Keratinocyte (primary cell): ENCODE measurements at regions not wholly inside any gene's neighbourhood (a gene's known extent, or its start where the extent isn't known, plus 50 kb on each side); places are given as distances from the start of the nearest gene placed in this dataset.

Source experiments
- DNase-seq: peaks from one replicate; pipeline ENCODE4 v3.0.0-alpha.2; 2011; ENCODE audit warnings: low read depth, missing footprints, low spot score
- FAIRE-seq: peaks from 2 replicates; lab custom pipeline; 2011; peaks lifted over from hg19 to GRCh38; lab: Jason Lieb, UNC
- H2AFZ ChIP-seq: 2 replicates; pipeline ENCODE4 v1.6.0; 2012; ENCODE audit warnings: low read length, control low read depth, inconsistent platforms; ENCODE audit not compliant: control insufficient read depth
- H3K27ac ChIP-seq: 2 replicates; pipeline ENCODE4 v1.5.1; 2011; ENCODE audit warnings: low read length; ENCODE audit not compliant: control insufficient read depth, insufficient read depth
- H3K27me3 ChIP-seq: 3 replicates; pipeline ENCODE4 v1.6.0; 2011; ENCODE audit warnings: low read length; ENCODE audit not compliant: control insufficient read depth, insufficient read depth; ENCODE audit errors: extremely low read depth
- H3K36me3 ChIP-seq, 2 experiments: 2 replicates in 1 of 2; 3 replicates in 1 of 2; pipeline ENCODE4 v1.5.1; 2011; ENCODE audit warnings: low read length in 2 of 2, mild to moderate bottlenecking in 1 of 2; ENCODE audit not compliant: control insufficient read depth in 2 of 2, insufficient read depth in 2 of 2; ENCODE audit errors: extremely low read depth in 1 of 2
- H3K4me1 ChIP-seq: 3 replicates; pipeline ENCODE4 v1.5.1; 2011; ENCODE audit warnings: low read length; ENCODE audit not compliant: control insufficient read depth, insufficient read depth; ENCODE audit errors: extremely low read depth
- H3K4me2 ChIP-seq: 3 replicates; pipeline ENCODE4 v1.6.0; 2011; ENCODE audit warnings: low read depth, low read length; ENCODE audit not compliant: control insufficient read depth, insufficient read depth; ENCODE audit errors: extremely low read depth
- H3K4me3 ChIP-seq, 3 experiments: fragments of 200-600 bp in 1 of 3; sonication (generic) in 1 of 3; 2 replicates in 2 of 3; 3 replicates in 1 of 3; pipeline ENCODE4 v1.5.1; 2011 to 2016; ENCODE audit warnings: low read length in 3 of 3, mild to moderate bottlenecking in 3 of 3, control low read depth in 2 of 3, inconsistent platforms in 1 of 3, low read depth in 1 of 3, mixed read lengths in 1 of 3, mixed run types in 1 of 3, moderate library complexity in 1 of 3; ENCODE audit not compliant: control insufficient read depth in 2 of 3, insufficient read depth in 2 of 3; ENCODE audit errors: extremely low read depth in 1 of 3
- H3K79me2 ChIP-seq: 2 replicates; pipeline ENCODE4 v1.6.0; 2012; ENCODE audit warnings: low read length; ENCODE audit not compliant: control insufficient read depth, insufficient read depth
- H3K9ac ChIP-seq: 3 replicates; pipeline ENCODE4 v1.6.0; 2011; ENCODE audit warnings: low read length; ENCODE audit not compliant: control insufficient read depth, insufficient read depth; ENCODE audit errors: extremely low read depth
- H3K9me1 ChIP-seq: 3 replicates; pipeline ENCODE4 v1.6.0; 2011; ENCODE audit warnings: low read length; ENCODE audit not compliant: control insufficient read depth, insufficient read depth; ENCODE audit errors: extremely low read depth
- H3K9me3 ChIP-seq: 2 replicates; pipeline ENCODE4 v1.5.1; 2012; ENCODE audit warnings: low read depth, low read length; ENCODE audit not compliant: control insufficient read depth
- H4K20me1 ChIP-seq: 3 replicates; pipeline ENCODE4 v1.6.0; 2011; ENCODE audit warnings: low read length; ENCODE audit not compliant: control insufficient read depth, insufficient read depth; ENCODE audit errors: extremely low read depth
- EZH2 ChIP-seq: IDR thresholded peaks from one replicate; pipeline ENCODE4 v1.6.1; 2012; ENCODE audit warnings: inconsistent platforms, mild to moderate bottlenecking, low read length, moderate library complexity
- dilution Hi-C: fragments of 300-500 bp; cut with MboI; formaldehyde crosslinking; loops from one replicate; pipeline ENCODE4 v1.7.0; 2020; ENCODE audit warnings: low sequenced_read_pairs; ENCODE audit not compliant: extremely low pct_ligation_motif_present
- TF ChIP-seq, protein P1 (sequence below), 3 experiments: IDR thresholded peaks in 1 of 3; conservative IDR thresholded peaks in 1 of 3; optimal IDR thresholded peaks in 1 of 3; 2 replicates in 2 of 3; 3 replicates in 1 of 3; pipeline versions ENCODE3 to v1.5.1; 2011; ENCODE audit warnings: low read length in 3 of 3, mild to moderate bottlenecking in 3 of 3, moderate library complexity in 2 of 3, control low read depth in 1 of 3, inconsistent platforms in 1 of 3; ENCODE audit not compliant: insufficient read depth in 2 of 3; ENCODE audit errors: extremely low read depth in 1 of 3

DNA sequence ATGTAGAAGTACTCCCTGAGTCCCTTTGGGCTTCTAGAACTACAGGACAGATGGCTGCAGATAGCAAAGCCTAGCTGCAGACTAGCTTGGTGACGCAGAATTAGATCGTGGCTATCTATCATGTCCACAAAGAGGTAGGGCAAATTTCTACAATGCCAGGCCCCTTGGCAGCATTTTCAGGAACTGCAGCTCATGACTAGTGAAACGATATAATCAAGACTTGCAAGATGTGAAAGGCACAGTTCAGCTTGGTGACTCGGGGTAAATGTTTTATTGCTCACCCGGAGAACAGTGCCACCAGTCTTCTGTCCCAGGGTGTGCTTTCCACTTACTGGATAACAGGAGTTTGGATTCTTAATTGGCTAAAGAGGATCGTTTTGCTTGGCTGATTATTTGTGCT is 108.7 kb upstream of the LY86 start:
- no peak for DNase-seq
- H3K36me3 ChIP-seq, result no peaks in the 10 kb centered on the region
- no peaks in the 10 kb centered on the region for H4K20me1 ChIP-seq
- no peak overlapping the region for H3K9ac ChIP-seq
- H2AFZ ChIP-seq, result no peak overlapping the region
- no peaks in the 10 kb centered on the region for H3K9me1 ChIP-seq
- no peak overlapping the region for H3K4me3 ChIP-seq
- dilution Hi-C loops, result no loop called here
- H3K27ac ChIP-seq, result no peak overlapping the region
- H3K79me2 ChIP-seq, result no peaks in the 10 kb centered on the region
- FAIRE-seq, result no peak
- H3K9me3 ChIP-seq, result no peaks in the 10 kb centered on the region
- no peak for TF ChIP-seq EZH2
- TF ChIP-seq, protein P1, sequence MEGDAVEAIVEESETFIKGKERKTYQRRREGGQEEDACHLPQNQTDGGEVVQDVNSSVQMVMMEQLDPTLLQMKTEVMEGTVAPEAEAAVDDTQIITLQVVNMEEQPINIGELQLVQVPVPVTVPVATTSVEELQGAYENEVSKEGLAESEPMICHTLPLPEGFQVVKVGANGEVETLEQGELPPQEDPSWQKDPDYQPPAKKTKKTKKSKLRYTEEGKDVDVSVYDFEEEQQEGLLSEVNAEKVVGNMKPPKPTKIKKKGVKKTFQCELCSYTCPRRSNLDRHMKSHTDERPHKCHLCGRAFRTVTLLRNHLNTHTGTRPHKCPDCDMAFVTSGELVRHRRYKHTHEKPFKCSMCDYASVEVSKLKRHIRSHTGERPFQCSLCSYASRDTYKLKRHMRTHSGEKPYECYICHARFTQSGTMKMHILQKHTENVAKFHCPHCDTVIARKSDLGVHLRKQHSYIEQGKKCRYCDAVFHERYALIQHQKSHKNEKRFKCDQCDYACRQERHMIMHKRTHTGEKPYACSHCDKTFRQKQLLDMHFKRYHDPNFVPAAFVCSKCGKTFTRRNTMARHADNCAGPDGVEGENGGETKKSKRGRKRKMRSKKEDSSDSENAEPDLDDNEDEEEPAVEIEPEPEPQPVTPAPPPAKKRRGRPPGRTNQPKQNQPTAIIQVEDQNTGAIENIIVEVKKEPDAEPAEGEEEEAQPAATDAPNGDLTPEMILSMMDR (optimal IDR thresholded peaks at IDR 0.05 in 1 of 3, IDR thresholded peaks at IDR 0.05 in 1 of 3, conservative IDR thresholded peaks at IDR 0.05 in 1 of 3; ENCODE audit: extremely low read depth in 1 of 3, insufficient read depth in 2 of 3, low read length in 3 of 3), result no peak
- H3K4me2 ChIP-seq, result no peak overlapping the region
- no peaks in the 10 kb centered on the region for H3K4me1 ChIP-seq
- H3K27me3 ChIP-seq, result no peaks in the 10 kb centered on the region

DNA sequence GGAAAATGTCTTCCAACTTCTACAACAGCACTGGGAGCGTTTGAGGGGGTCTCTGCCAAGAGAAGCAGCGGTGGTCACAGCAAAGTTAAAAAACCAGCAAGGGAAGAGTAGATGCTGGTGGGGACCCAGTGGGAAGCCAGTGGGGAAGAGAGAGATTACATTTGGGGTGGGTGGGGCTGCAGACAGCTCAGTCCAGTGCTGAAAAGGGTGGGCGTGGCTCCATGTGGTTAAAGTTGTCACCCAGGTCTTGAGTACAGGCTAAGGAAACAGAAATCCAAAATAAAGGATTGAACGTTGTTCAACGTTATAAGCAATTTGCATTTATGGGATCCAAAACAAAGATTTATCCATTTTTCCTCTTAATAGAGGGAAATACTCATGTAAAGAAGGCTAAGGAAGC is 106.3 kb upstream of the LY86 start:
- no peak overlapping the region for H3K4me2 ChIP-seq
- no peaks in the 10 kb centered on the region for H3K79me2 ChIP-seq
- no peak overlapping the region for H3K4me3 ChIP-seq
- H3K27me3 ChIP-seq, result no peaks in the 10 kb centered on the region
- no peak overlapping the region for H3K9ac ChIP-seq
- no peak overlapping the region for H3K27ac ChIP-seq
- H3K4me1 ChIP-seq, result no peaks in the 10 kb centered on the region
- H4K20me1 ChIP-seq, result no peaks in the 10 kb centered on the region
- FAIRE-seq, result no peak
- H3K9me1 ChIP-seq, result no peaks in the 10 kb centered on the region
- TF ChIP-seq, protein P1 (optimal IDR thresholded peaks at IDR 0.05 in 1 of 3, IDR thresholded peaks at IDR 0.05 in 1 of 3, conservative IDR thresholded peaks at IDR 0.05 in 1 of 3; ENCODE audit: extremely low read depth in 1 of 3, insufficient read depth in 2 of 3, low read length in 3 of 3), result no peak
- TF ChIP-seq EZH2, result no peak
- no peaks in the 10 kb centered on the region for H3K36me3 ChIP-seq
- no peaks in the 10 kb centered on the region for H3K9me3 ChIP-seq
- dilution Hi-C loops, result no loop called here
- DNase-seq, result no peak
- no peak overlapping the region for H2AFZ ChIP-seq
